Endothelial cell of umbilical vein (primary cell): ENCODE measurements at regions not wholly inside any gene's neighbourhood (a gene's known extent, or its start where the extent isn't known, plus 50 kb on each side); places are given as distances from the start of the nearest gene placed in this dataset.

Experiments
- BruUV-seq: library from RNA; stranded (reverse); fragments of 400-500 nt; replicated peaks from 2 replicates; lab custom pipeline; 2021; lab: Mats Ljungman, UMichigan
- CTCF ChIA-PET: fragments of 300-600, 350-600 bp; sonication (Branson Sonifier 250); formaldehyde crosslinking; loops from one replicate; lab custom pipeline; 2021; ENCODE audit warnings: antibody characterized with exemption, inconsistent platforms; lab: Charles Lee
- POLR2A ChIA-PET: fragments of 300-600, 350-600 bp; sonication (Branson Sonifier 250); formaldehyde crosslinking; loops from one replicate; lab custom pipeline; 2021; ENCODE audit warnings: antibody characterized with exemption, inconsistent platforms; lab: Charles Lee
- DNase-seq: peaks from one replicate; pipeline ENCODE4 v3.0.0-alpha.2; 2011; ENCODE audit warnings: low read depth, low spot score
- FAIRE-seq: peaks from 2 replicates; lab custom pipeline; 2011; peaks lifted over from hg19 to GRCh38; lab: Jason Lieb, UNC
- H2AFZ ChIP-seq: 2 replicates; pipeline ENCODE4 v1.6.0; 2012; ENCODE audit warnings: low read depth, low read length, control low read depth, inconsistent platforms
- H3K27ac ChIP-seq: 2 replicates; pipeline ENCODE4 v1.5.1; 2011; ENCODE audit warnings: low read depth, mild to moderate bottlenecking, control low read depth, low read length, moderate library complexity; ENCODE audit not compliant: insufficient read depth
- H3K27me3 ChIP-seq, 2 experiments: 2 replicates each; pipeline versions ENCODE4 v1.6.0 to v1.6.1; 2011; ENCODE audit warnings: low read length in 2 of 2, mixed read lengths in 1 of 2; ENCODE audit not compliant: control insufficient read depth in 2 of 2, insufficient read depth in 2 of 2
- H3K36me3 ChIP-seq, 2 experiments: 2 replicates in 1 of 2; 3 replicates in 1 of 2; pipeline ENCODE4 v1.5.1; 2011; ENCODE audit warnings: low read length in 2 of 2, mild to moderate bottlenecking in 1 of 2, moderate library complexity in 1 of 2; ENCODE audit not compliant: control insufficient read depth in 2 of 2, insufficient read depth in 2 of 2; ENCODE audit errors: extremely low read depth in 1 of 2
- H3K4me1 ChIP-seq: 3 replicates; pipeline ENCODE4 v1.5.1; 2011; ENCODE audit warnings: mild to moderate bottlenecking, low read length; ENCODE audit not compliant: control insufficient read depth, insufficient read depth; ENCODE audit errors: extremely low read depth
- H3K4me2 ChIP-seq: 2 replicates; pipeline ENCODE4 v1.6.1; 2011; ENCODE audit warnings: low read length, control low read depth, mixed read lengths; ENCODE audit not compliant: insufficient read depth
- H3K4me3 ChIP-seq, 3 experiments: fragments of 200-600 bp in 1 of 3; sonication (generic), shearing (Covaris generic) in 1 of 3; replicated peaks in 1 of 3; 2 replicates each; pipeline ENCODE4 v1.5.1; 2011 to 2016; ENCODE audit warnings: control low read depth in 3 of 3, low read length in 3 of 3, mild to moderate bottlenecking in 2 of 3, inconsistent platforms in 1 of 3, low read depth in 1 of 3, moderate library complexity in 1 of 3; ENCODE audit not compliant: insufficient read depth in 1 of 3
- H3K79me2 ChIP-seq: 2 replicates; pipeline ENCODE4 v1.6.0; 2012; ENCODE audit warnings: low read length, inconsistent platforms; ENCODE audit not compliant: control insufficient read depth, insufficient read depth
- H3K9ac ChIP-seq: replicated peaks from 2 replicates; pipeline ENCODE3; 2011; ENCODE audit warnings: low read length, control low read depth; ENCODE audit not compliant: insufficient read depth; ENCODE audit errors: extremely low read depth
- H3K9me1 ChIP-seq: replicated peaks from 3 replicates; pipeline ENCODE4 v1.6.0; 2011; ENCODE audit warnings: mild to moderate bottlenecking, low read length; ENCODE audit not compliant: control insufficient read depth, insufficient read depth; ENCODE audit errors: extremely low read depth
- H3K9me3 ChIP-seq: replicated peaks from 2 replicates; pipeline ENCODE4 v1.5.1; 2012; ENCODE audit warnings: low read length, inconsistent platforms; ENCODE audit not compliant: control insufficient read depth, insufficient read depth
- H4K20me1 ChIP-seq: replicated peaks from 2 replicates; pipeline ENCODE3; 2011; ENCODE audit warnings: mild to moderate bottlenecking, low read length; ENCODE audit not compliant: control insufficient read depth, insufficient read depth; ENCODE audit errors: extremely low read depth
- CTCF ChIP-seq, 2 donors: IDR thresholded peaks; 1 replicate in 1 of 2; 2 replicates in 1 of 2; pipeline ENCODE4 v1.5.1; 2011; ENCODE audit warnings: low read length in 2 of 2, mild to moderate bottlenecking in 2 of 2, moderate library complexity in 2 of 2, control low read depth in 1 of 2, inconsistent platforms in 1 of 2, low read depth in 1 of 2; ENCODE audit not compliant: insufficient read depth in 1 of 2; ENCODE audit errors: extremely low read depth in 1 of 2
- EZH2 ChIP-seq: IDR thresholded peaks from 2 replicates; pipeline ENCODE4 v1.6.1; 2012; ENCODE audit warnings: borderline replicate concordance, low read depth, mild to moderate bottlenecking, moderate library complexity, low read length, inconsistent platforms; ENCODE audit not compliant: severe bottlenecking
- FOS ChIP-seq: IDR thresholded peaks from 2 replicates; pipeline ENCODE4 v1.6.1; 2011; ENCODE audit warnings: mild to moderate bottlenecking, low read length, moderate library complexity, borderline replicate concordance; ENCODE audit not compliant: insufficient read depth
- GATA2 ChIP-seq: IDR thresholded peaks from 2 replicates; pipeline ENCODE4 v1.7.0; 2011; ENCODE audit warnings: low read depth, mild to moderate bottlenecking, moderate library complexity, mixed read lengths, low read length; ENCODE audit not compliant: insufficient read length, insufficient read depth
- JUN ChIP-seq: IDR thresholded peaks from 2 replicates; pipeline ENCODE4 v1.6.1; 2011; ENCODE audit warnings: borderline replicate concordance, low read depth; ENCODE audit not compliant: insufficient read length, insufficient read depth
- MAX ChIP-seq: IDR thresholded peaks from 2 replicates; pipeline ENCODE4 v1.6.1; 2011; ENCODE audit not compliant: insufficient read depth, insufficient read length
- MYC ChIP-seq: IDR thresholded peaks from one replicate; pipeline ENCODE4 v1.6.1; 2011; ENCODE audit warnings: mild to moderate bottlenecking, low read depth, low read length
- POLR2A ChIP-seq: IDR thresholded peaks from 2 replicates; pipeline ENCODE4 v1.6.1; 2012; ENCODE audit warnings: low read depth, mild to moderate bottlenecking, control low read depth, low read length
- POLR2AphosphoS5 ChIP-seq: IDR thresholded peaks from 2 replicates; pipeline ENCODE4 v1.6.1; 2012; ENCODE audit warnings: low read depth, mild to moderate bottlenecking, control low read depth, low read length, moderate library complexity; ENCODE audit not compliant: insufficient read depth
- dilution Hi-C: fragments of 300-500 bp; cut with MboI; formaldehyde crosslinking; loops from one replicate; pipeline ENCODE4 v1.15.0; 2019; ENCODE audit warnings: low sequenced_read_pairs; ENCODE audit not compliant: extremely low pct_ligation_motif_present
- intact Hi-C: fragments of 100-400 bp; cut with micrococcal nuclease; formaldehyde crosslinking; loops from one replicate; pipeline ENCODE4 v1.10.0; 2022

GRCh38 chr2:104443145-104443544, 410.8 kb upstream of the POU3F3 start:
- H3K9me1 ChIP-seq = no peaks in the 10 kb centered on the region
- no peaks in the 10 kb centered on the region for H3K79me2 ChIP-seq
- dilution Hi-C loops = no loop called here
- no peak overlapping the region for H3K4me3 ChIP-seq
- intact Hi-C loops = no loop called here
- FAIRE-seq (no peak), DNase-seq (no peak)
- CTCF ChIA-PET = interaction anchor here (0.6 kb wide), 1 partner anchor 153 kb away, joined by 3 read pairs; no protein-coding TSS in a partner anchor
- H3K9me3 ChIP-seq = peaks cover 6% of the 10 kb centered on the region
- no peak overlapping the region for H3K9ac ChIP-seq
- H3K36me3 ChIP-seq = no peaks in the 10 kb centered on the region
- no peaks in the 10 kb centered on the region for H3K27me3 ChIP-seq
- H3K4me2 ChIP-seq = no peak overlapping the region
- no TSS peak for BruUV-seq
- no peak for TF ChIP-seq FOS
- TF ChIP-seq JUN = no peak
- no peak for TF ChIP-seq EZH2
- TF ChIP-seq MAX = no peak
- no peak for TF ChIP-seq POLR2AphosphoS5
- TF ChIP-seq POLR2A = no peak
- H3K27ac ChIP-seq = no peak overlapping the region
- no peak overlapping the region for H2AFZ ChIP-seq
- POLR2A ChIA-PET = no interaction called here
- H4K20me1 ChIP-seq = no peaks in the 10 kb centered on the region
- no peaks in the 10 kb centered on the region for H3K4me1 ChIP-seq

DNA sequence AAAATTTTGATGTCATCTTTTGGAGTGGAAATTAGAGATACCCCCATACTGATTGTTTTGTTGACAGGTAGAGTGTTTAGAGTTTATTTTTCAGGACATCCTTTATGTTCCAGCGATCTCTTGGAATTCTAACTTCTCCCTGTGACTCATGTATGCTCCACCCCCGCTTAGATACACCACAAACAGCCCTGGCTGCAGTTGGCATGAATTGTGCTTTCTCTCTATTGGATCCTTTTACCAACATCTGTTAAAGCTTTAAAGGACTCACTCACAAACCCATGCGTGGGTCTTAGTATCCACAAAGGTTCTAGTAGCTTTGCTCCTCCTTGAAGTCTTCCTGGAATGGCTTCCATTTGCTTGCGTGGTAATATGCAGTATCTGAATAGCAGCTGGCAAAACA, 409.5 kb upstream of the POU3F3 start:
- no peaks in the 10 kb centered on the region for H3K36me3 ChIP-seq
- ChIA-PET POLR2A (no interaction called here), CTCF (no interaction called here)
- no peak overlapping the region for H2AFZ ChIP-seq
- no peak for TF ChIP-seq EZH2
- no peak for TF ChIP-seq FOS
- no peak for TF ChIP-seq POLR2AphosphoS5
- TF ChIP-seq CTCF (IDR thresholded peaks at IDR 0.05; ENCODE audit: extremely low read depth in 1 of 2, insufficient read depth in 1 of 2, low read depth in 1 of 2, low read length in 2 of 2) = no peak
- no peak for TF ChIP-seq JUN
- TF ChIP-seq POLR2A = no peak
- no peak for TF ChIP-seq MYC
- TF ChIP-seq MAX = no peak
- no peak for TF ChIP-seq GATA2
- H3K4me3 ChIP-seq = no peak overlapping the region
- BruUV-seq = no TSS peak
- H3K79me2 ChIP-seq = no peaks in the 10 kb centered on the region
- no peak overlapping the region for H3K27ac ChIP-seq
- no peaks in the 10 kb centered on the region for H3K9me1 ChIP-seq
- H4K20me1 ChIP-seq = no peaks in the 10 kb centered on the region
- intact Hi-C loops = no loop called here
- H3K9me3 ChIP-seq = peaks cover 6% of the 10 kb centered on the region
- FAIRE-seq (no peak), DNase-seq (no peak)
- H3K4me2 ChIP-seq = no peak overlapping the region
- no peaks in the 10 kb centered on the region for H3K27me3 ChIP-seq
- dilution Hi-C loops = no loop called here
- no peaks in the 10 kb centered on the region for H3K4me1 ChIP-seq
- H3K9ac ChIP-seq = no peak overlapping the region
